Lower leg skin (tissue), 4 donors: ENCODE measurements at regions not wholly inside any gene's neighbourhood (a gene's known extent, or its start where the extent isn't known, plus 50 kb on each side); places are given as distances from the start of the nearest gene placed in this dataset.

Source experiments
- DNase-seq, 2 donors: peaks; one replicate each; pipeline ENCODE4 v3.0.0-alpha.2; 2019; ENCODE audit warnings: low spot score in 2 of 2
- H3K4me3 ChIP-seq: fragments of 200-600 bp; sonication (generic); 2 replicates; pipeline ENCODE4 v1.5.1; 2017; ENCODE audit warnings: mild to moderate bottlenecking, low read depth; ENCODE audit not compliant: poor library complexity, severe bottlenecking
- CTCF ChIP-seq, 3 donors: fragments of 450-650 bp; IDR thresholded peaks; one replicate each; pipeline ENCODE4 v1.5.1; 2016; ENCODE audit warnings: antibody characterized with exemption in 3 of 3, mild to moderate bottlenecking in 3 of 3, moderate library complexity in 2 of 3
- POLR2A ChIP-seq, 2 donors: fragments of 450-650 bp; IDR thresholded peaks; one replicate each; pipeline ENCODE4 v1.6.1; 2016 to 2017; ENCODE audit warnings: antibody characterized with exemption in 2 of 2, mild to moderate bottlenecking in 1 of 2, moderate library complexity in 1 of 2
- WGBS, 2 donors: methylation state at CpG; one replicate each; pipeline ENCODE4 v1.1.5; 2018; 5-methylcytosine and 5-hydroxymethylcytosine counted together
- intact Hi-C: fragments of 100-400 bp; cut with DNase I; formaldehyde crosslinking; loops from one replicate; pipeline ENCODE4 v1.15.0; 2023; ENCODE audit warnings: low total_unique reads

GRCh38 chr22:22384267-22384666, 124.3 kb downstream of the ZNF280B start:
- 50 to 54% methylated on average over 3 of the region's 3 CpGs for WGBS, 2 donors
- intact Hi-C loops = no loop called here
- TF ChIP-seq POLR2A (IDR thresholded peaks at IDR 0.05) = no peak
- TF ChIP-seq CTCF (IDR thresholded peaks at IDR 0.05) = no peak
- DNase-seq = no peak
- H3K4me3 ChIP-seq = no peak overlapping the region

GRCh38 chr22:22384668-22385244, 123.8 kb downstream of the ZNF280B start:
- 81 to 87% methylated on average over 2 of the region's 2 CpGs for WGBS, 2 donors
- intact Hi-C loops = no loop called here
- no peak for DNase-seq
- TF ChIP-seq CTCF (IDR thresholded peaks at IDR 0.05) (no peak), POLR2A (IDR thresholded peaks at IDR 0.05) (no peak)
- no peak overlapping the region for H3K4me3 ChIP-seq

- 54 to 62% methylated on average over 10 of the region's 10 CpGs for WGBS, 2 donors
- TF ChIP-seq POLR2A (IDR thresholded peaks at IDR 0.05) (no peak), CTCF (IDR thresholded peaks at IDR 0.05) (no peak)
- DNase-seq = no peak
- H3K4me3 ChIP-seq = no peak overlapping the region
- intact Hi-C loops = no loop called here
These were observed 121.7 kb downstream of the ZNF280B start for GRCh38 chr22:22386602-22387385.

- TF ChIP-seq POLR2A (IDR thresholded peaks at IDR 0.05) = no peak
- TF ChIP-seq CTCF (IDR thresholded peaks at IDR 0.05) = no peak
- intact Hi-C loops = no loop called here
- 33 to 45% methylated on average over 1 of the region's 1 CpG for WGBS, 2 donors
- no peak overlapping the region for H3K4me3 ChIP-seq
- no peak for DNase-seq
These were observed 121.2 kb downstream of the ZNF280B start for GRCh38 chr22:22387386-22387736.

- 78 to 82% methylated on average over 5 of the region's 5 CpGs for whole genome bisulfite sequencing, 2 donors
- TF ChIP-seq POLR2A (IDR thresholded peaks at IDR 0.05) = no peak
- no peak for TF ChIP-seq CTCF (IDR thresholded peaks at IDR 0.05)
- intact Hi-C loops = no loop called here
- no peak overlapping the region for H3K4me3 ChIP-seq
- no peak for DNase-seq
These were observed 120.5 kb downstream of the ZNF280B start for GRCh38 chr22:22388090-22388489.
